ENCODE measurements at regions not wholly inside any gene's neighbourhood (a gene's known extent, or its start where the extent isn't known, plus 50 kb on each side); places are given as distances from the start of the nearest gene placed in this dataset.

- no peak for DNase-seq (ENCODE audit: low read depth in 3 of 3)
Observed at GRCh38 chr13:99123101-99124045, 77.3 kb upstream of the UBAC2 start.

GRCh38 chr13:99124046-99124400 lies 76.6 kb upstream of the UBAC2 start:
- DNase-seq (ENCODE audit: low read depth in 3 of 3), result no peak

- no peak for DNase-seq (ENCODE audit: low read depth in 3 of 3)
Observed at GRCh38 chr13:99124794-99125316, 75.8 kb upstream of the UBAC2 start.

- no peak for DNase-seq (ENCODE audit: low read depth in 3 of 3)
Observed at GRCh38 chr13:99125326-99125915, 75.2 kb upstream of the UBAC2 start.

GRCh38 chr13:99126821-99127220 lies 73.8 kb upstream of the UBAC2 start:
- no peak for DNase-seq (ENCODE audit: low read depth in 3 of 3)

GRCh38 chr13:99129050-99129449 lies 71.6 kb upstream of the UBAC2 start:
- no peak for DNase-seq (ENCODE audit: low read depth in 3 of 3)

- no peak for DNase-seq (ENCODE audit: low read depth in 3 of 3)
Observed at GRCh38 chr13:99129951-99130350, 70.7 kb upstream of the UBAC2 start.

GRCh38 chr13:99131410-99131809 lies 69.2 kb upstream of the UBAC2 start:
- no peak for DNase-seq (ENCODE audit: low read depth in 3 of 3)

GRCh38 chr13:99132295-99132835 lies 68.3 kb upstream of the UBAC2 start:
- DNase-seq (ENCODE audit: low read depth in 3 of 3), result no peak

GRCh38 chr13:99133230-99133629 lies 67.4 kb upstream of the UBAC2 start:
- no peak for DNase-seq (ENCODE audit: low read depth in 3 of 3)

GRCh38 chr13:99133848-99134247 lies 66.8 kb upstream of the UBAC2 start:
- DNase-seq (ENCODE audit: low read depth in 3 of 3), result no peak

GRCh38 chr13:99135591-99135990 lies 65.1 kb upstream of the UBAC2 start:
- DNase-seq (ENCODE audit: low read depth in 3 of 3), result no peak

- DNase-seq (ENCODE audit: low read depth in 3 of 3), result no peak
Observed at GRCh38 chr13:99136427-99136954, 64.2 kb upstream of the UBAC2 start.

- DNase-seq (ENCODE audit: low read depth in 3 of 3), result no peak
Observed at GRCh38 chr13:99140831-99141230, 59.8 kb upstream of the UBAC2 start.

GRCh38 chr13:99143904-99144303 lies 56.8 kb upstream of the UBAC2 start:
- no peak for DNase-seq (ENCODE audit: low read depth in 3 of 3)

- no peak for DNase-seq (ENCODE audit: low read depth in 3 of 3)
Observed at GRCh38 chr13:99144306-99144705, 56.3 kb upstream of the UBAC2 start.

- no peak for DNase-seq (ENCODE audit: low read depth in 3 of 3)
Observed at GRCh38 chr13:99145461-99145860, 55.2 kb upstream of the UBAC2 start.

GRCh38 chr13:99150575-99151361 lies 49.9 kb upstream of the UBAC2 start:
- DNase-seq (ENCODE audit: low read depth in 3 of 3), result no peak
